ENCODE measurements at regions not wholly inside any gene's neighbourhood (a gene's known extent, or its start where the extent isn't known, plus 50 kb on each side); places are given as distances from the start of the nearest gene placed in this dataset.

GRCh38 chr14:56417173-56417572, 162.4 kb upstream of the TMEM260 start:
- TF ChIP-seq CTCF (IDR thresholded peaks at IDR 0.05; ENCODE audit: insufficient read depth, low read depth, low read length) (no peak), EZH2 (IDR thresholded peaks at IDR 0.05; ENCODE audit: insufficient read depth, low read length) (no peak)

All from astrocyte (in vitro differentiated cells and primary cell).